ENCODE measurements at regions not wholly inside any gene's neighbourhood (a gene's known extent, or its start where the extent isn't known, plus 50 kb on each side); places are given as distances from the start of the nearest gene placed in this dataset.

- no peak for TF ChIP-seq CTCF (IDR thresholded peaks at IDR 0.05)
- no peak for TF ChIP-seq EP300 (IDR thresholded peaks at IDR 0.05)
Measured at GRCh38 chr11:116534270-116534975, 238.4 kb downstream of the BUD13 start.
